BJ (cell line): ENCODE measurements at regions not wholly inside any gene's neighbourhood (a gene's known extent, or its start where the extent isn't known, plus 50 kb on each side); places are given as distances from the start of the nearest gene placed in this dataset.

Source experiments
- CTCF ChIA-PET: fragments of 350-600 bp; formaldehyde crosslinking; extraction: SDS; loops from one replicate; lab custom pipeline; 2021; ENCODE audit warnings: antibody characterized with exemption, inconsistent platforms; lab: Yijun Ruan, JAX
- POLR2A ChIA-PET: fragments of 300-600 bp; sonication (Branson Sonifier 250); formaldehyde crosslinking; extraction: SDS; loops from one replicate; lab custom pipeline; 2021; ENCODE audit warnings: antibody characterized with exemption; lab: Charles Lee
- DNase-seq: peaks from one replicate; pipeline ENCODE4 v3.0.0-alpha.2; 2011; ENCODE audit warnings: low read depth
- H3K27me3 ChIP-seq: 2 replicates; pipeline ENCODE4 v1.6.0; 2011; ENCODE audit warnings: low read length; ENCODE audit not compliant: control insufficient read depth, insufficient read depth
- H3K36me3 ChIP-seq: 2 replicates; pipeline ENCODE4 v1.5.1; 2011; ENCODE audit warnings: low read length; ENCODE audit not compliant: control insufficient read depth, insufficient read depth
- H3K4me3 ChIP-seq: 2 replicates; pipeline ENCODE4 v1.5.1; 2011; ENCODE audit warnings: low read depth, mild to moderate bottlenecking, control low read depth, low read length
- CTCF ChIP-seq: IDR thresholded peaks from 2 replicates; pipeline ENCODE4 v1.5.1; 2011; ENCODE audit warnings: low read depth, mild to moderate bottlenecking, control low read depth, inconsistent platforms, low read length, moderate library complexity; ENCODE audit not compliant: insufficient read depth

GRCh38 chr3:643376-643775 lies 446.8 kb downstream of the CHL1 start:
- TF ChIP-seq CTCF = no peak
- Histone ChIP-seq H3K4me3 (no peak overlapping the region), H3K36me3 (no peaks in the 10 kb centered on the region), H3K27me3 (no peaks in the 10 kb centered on the region)
- no peak for DNase-seq
- ChIA-PET CTCF (no interaction called here), POLR2A (no interaction called here)

DNA sequence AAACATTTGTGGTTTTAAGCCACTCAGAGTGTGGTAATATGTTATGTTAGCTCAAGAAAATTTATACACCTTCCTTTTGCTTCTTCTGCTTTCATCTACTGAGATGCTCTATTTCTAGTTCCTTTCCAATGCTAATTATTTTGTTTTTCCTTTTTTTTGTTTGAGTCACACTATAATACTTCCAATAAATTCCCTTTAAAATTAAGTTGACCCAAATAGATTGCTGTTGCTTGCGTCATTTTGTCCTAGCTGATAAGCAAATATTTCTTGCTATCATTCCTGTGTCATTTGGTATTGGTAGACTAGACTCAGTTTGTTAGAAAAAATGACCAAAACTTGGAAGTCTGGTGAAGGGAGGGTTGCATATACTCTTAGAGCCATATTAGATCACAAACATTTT lies 437.0 kb upstream of the CNTN6 start:
- POLR2A ChIA-PET = no interaction called here
- no peak for DNase-seq
- H3K4me3 ChIP-seq = no peak overlapping the region
- H3K27me3 ChIP-seq = no peaks in the 10 kb centered on the region
- TF ChIP-seq CTCF = no peak
- CTCF ChIA-PET = no interaction called here
- no peaks in the 10 kb centered on the region for H3K36me3 ChIP-seq

- Histone ChIP-seq H3K36me3 (no peaks in the 10 kb centered on the region), H3K27me3 (no peaks in the 10 kb centered on the region), H3K4me3 (no peak overlapping the region)
- POLR2A ChIA-PET = no interaction called here
- DNase-seq = no peak
- no peak for TF ChIP-seq CTCF
- CTCF ChIA-PET = no interaction called here
Observed at GRCh38 chr3:661356-661755, 431.5 kb upstream of the CNTN6 start.

GRCh38 chr3:674116-674515 lies 418.7 kb upstream of the CNTN6 start:
- TF ChIP-seq CTCF = no peak
- no peaks in the 10 kb centered on the region for H3K36me3 ChIP-seq
- CTCF ChIA-PET = no interaction called here
- no peak overlapping the region for H3K4me3 ChIP-seq
- POLR2A ChIA-PET = no interaction called here
- no peaks in the 10 kb centered on the region for H3K27me3 ChIP-seq
- no peak for DNase-seq

DNA sequence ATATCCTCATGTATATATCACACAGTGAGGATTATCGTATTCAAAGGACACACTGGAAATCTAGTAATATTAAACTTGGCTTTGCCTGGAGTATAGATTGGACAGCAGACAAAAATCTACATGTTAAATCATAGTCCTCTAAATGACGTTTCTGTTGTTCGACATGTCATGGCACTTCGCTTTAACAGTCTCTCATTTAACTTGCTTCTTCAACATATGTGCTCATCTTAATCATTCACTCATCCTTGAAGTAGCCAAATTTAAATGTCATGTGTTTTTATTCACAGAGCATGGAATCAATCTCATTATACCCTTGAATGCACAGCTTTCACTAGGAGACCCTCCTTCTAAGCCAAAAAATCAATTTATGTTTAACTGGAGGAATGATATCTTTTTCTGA lies 417.0 kb upstream of the CNTN6 start:
- TF ChIP-seq CTCF = no peak
- no peak for DNase-seq
- ChIA-PET CTCF (no interaction called here), POLR2A (no interaction called here)
- H3K36me3 ChIP-seq = no peaks in the 10 kb centered on the region
- H3K4me3 ChIP-seq = no peak overlapping the region
- H3K27me3 ChIP-seq = no peaks in the 10 kb centered on the region

DNA sequence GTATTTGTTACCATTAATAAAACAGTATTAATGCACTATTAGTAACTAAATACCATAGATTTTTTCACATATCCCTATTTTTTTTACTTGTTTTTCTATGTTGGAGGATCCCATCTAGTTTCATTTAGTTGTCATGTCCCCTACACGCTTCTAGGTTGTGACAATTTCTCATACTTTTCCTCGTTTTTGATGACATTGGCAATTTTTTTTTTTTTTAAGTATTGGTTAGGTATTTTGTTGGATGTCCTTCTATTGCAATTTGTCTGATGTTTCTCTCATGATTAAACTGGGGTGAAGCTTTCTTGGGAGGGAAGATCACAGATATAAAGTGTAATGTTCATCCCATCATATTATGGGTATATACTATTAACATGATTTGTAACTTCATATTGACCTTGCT lies 409.1 kb upstream of the CNTN6 start:
- POLR2A ChIA-PET = no interaction called here
- TF ChIP-seq CTCF = no peak
- Histone ChIP-seq H3K27me3 (no peaks in the 10 kb centered on the region), H3K4me3 (no peak overlapping the region), H3K36me3 (no peaks in the 10 kb centered on the region)
- no peak for DNase-seq
- CTCF ChIA-PET = no interaction called here
